ENCODE measurements at regions not wholly inside any gene's neighbourhood (a gene's known extent, or its start where the extent isn't known, plus 50 kb on each side); places are given as distances from the start of the nearest gene placed in this dataset.

DNA sequence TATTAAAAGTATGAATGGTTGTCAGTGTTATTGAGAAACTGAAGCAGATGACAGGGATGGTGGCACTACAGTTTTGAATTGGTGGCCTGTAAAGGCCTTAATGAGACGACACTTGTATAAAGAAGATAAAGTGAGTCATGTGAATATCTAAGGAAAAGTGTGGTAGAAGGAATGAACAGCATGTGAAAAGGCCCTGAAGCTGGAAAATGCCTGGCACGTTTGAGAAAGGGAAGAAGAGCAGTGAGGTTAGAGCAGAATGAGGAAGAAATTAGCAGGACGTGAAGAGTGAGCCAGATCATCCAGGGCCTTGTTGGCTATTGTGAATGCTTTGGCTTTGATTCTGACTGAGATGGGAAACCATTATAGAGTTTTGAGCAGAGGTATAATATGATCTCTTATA is 387.6 kb upstream of the DPH6 start (continued):
- TF ChIP-seq, protein P1, sequence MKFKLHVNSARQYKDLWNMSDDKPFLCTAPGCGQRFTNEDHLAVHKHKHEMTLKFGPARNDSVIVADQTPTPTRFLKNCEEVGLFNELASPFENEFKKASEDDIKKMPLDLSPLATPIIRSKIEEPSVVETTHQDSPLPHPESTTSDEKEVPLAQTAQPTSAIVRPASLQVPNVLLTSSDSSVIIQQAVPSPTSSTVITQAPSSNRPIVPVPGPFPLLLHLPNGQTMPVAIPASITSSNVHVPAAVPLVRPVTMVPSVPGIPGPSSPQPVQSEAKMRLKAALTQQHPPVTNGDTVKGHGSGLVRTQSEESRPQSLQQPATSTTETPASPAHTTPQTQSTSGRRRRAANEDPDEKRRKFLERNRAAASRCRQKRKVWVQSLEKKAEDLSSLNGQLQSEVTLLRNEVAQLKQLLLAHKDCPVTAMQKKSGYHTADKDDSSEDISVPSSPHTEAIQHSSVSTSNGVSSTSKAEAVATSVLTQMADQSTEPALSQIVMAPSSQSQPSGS (IDR thresholded peaks at IDR 0.05; ENCODE audit: low read length): no peak
- TF ChIP-seq YY1 (IDR thresholded peaks at IDR 0.05; ENCODE audit: low read depth, low read length) (no peak), TAF1 (IDR thresholded peaks at IDR 0.05; ENCODE audit: borderline replicate concordance, low read depth, low read length) (no peak), RBBP5 (conservative IDR thresholded peaks at IDR 0.05) (no peak), ZNF622 (IDR thresholded peaks at IDR 0.05) (no peak), BCL11A (IDR thresholded peaks at IDR 0.05; ENCODE audit: low read depth, low read length) (no peak), SMARCA5 (IDR thresholded peaks at IDR 0.05) (no peak), FOXK2 (IDR thresholded peaks at IDR 0.05) (no peak)
- TF ChIP-seq, protein P2, sequence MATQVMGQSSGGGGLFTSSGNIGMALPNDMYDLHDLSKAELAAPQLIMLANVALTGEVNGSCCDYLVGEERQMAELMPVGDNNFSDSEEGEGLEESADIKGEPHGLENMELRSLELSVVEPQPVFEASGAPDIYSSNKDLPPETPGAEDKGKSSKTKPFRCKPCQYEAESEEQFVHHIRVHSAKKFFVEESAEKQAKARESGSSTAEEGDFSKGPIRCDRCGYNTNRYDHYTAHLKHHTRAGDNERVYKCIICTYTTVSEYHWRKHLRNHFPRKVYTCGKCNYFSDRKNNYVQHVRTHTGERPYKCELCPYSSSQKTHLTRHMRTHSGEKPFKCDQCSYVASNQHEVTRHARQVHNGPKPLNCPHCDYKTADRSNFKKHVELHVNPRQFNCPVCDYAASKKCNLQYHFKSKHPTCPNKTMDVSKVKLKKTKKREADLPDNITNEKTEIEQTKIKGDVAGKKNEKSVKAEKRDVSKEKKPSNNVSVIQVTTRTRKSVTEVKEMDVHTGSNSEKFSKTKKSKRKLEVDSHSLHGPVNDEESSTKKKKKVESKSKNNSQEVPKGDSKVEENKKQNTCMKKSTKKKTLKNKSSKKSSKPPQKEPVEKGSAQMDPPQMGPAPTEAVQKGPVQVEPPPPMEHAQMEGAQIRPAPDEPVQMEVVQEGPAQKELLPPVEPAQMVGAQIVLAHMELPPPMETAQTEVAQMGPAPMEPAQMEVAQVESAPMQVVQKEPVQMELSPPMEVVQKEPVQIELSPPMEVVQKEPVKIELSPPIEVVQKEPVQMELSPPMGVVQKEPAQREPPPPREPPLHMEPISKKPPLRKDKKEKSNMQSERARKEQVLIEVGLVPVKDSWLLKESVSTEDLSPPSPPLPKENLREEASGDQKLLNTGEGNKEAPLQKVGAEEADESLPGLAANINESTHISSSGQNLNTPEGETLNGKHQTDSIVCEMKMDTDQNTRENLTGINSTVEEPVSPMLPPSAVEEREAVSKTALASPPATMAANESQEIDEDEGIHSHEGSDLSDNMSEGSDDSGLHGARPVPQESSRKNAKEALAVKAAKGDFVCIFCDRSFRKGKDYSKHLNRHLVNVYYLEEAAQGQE (IDR thresholded peaks at IDR 0.05; ENCODE audit: low read depth, low read length): no peak
- TF ChIP-seq, protein P3, sequence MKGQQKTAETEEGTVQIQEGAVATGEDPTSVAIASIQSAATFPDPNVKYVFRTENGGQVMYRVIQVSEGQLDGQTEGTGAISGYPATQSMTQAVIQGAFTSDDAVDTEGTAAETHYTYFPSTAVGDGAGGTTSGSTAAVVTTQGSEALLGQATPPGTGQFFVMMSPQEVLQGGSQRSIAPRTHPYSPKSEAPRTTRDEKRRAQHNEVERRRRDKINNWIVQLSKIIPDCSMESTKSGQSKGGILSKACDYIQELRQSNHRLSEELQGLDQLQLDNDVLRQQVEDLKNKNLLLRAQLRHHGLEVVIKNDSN (IDR thresholded peaks at IDR 0.05; ENCODE audit: borderline replicate concordance, extremely low read length, insufficient read depth, low read depth, low read length): no peak
- TF ChIP-seq, protein P4, sequence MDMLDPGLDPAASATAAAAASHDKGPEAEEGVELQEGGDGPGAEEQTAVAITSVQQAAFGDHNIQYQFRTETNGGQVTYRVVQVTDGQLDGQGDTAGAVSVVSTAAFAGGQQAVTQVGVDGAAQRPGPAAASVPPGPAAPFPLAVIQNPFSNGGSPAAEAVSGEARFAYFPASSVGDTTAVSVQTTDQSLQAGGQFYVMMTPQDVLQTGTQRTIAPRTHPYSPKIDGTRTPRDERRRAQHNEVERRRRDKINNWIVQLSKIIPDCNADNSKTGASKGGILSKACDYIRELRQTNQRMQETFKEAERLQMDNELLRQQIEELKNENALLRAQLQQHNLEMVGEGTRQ (IDR thresholded peaks at IDR 0.05; ENCODE audit: borderline replicate concordance, low read depth, low read length): no peak

Measured in GM12878 (cell line).